NCI-H524 (cell line): ENCODE measurements at regions not wholly inside any gene's neighbourhood (a gene's known extent, or its start where the extent isn't known, plus 50 kb on each side); places are given as distances from the start of the nearest gene placed in this dataset.
A peak's percentile ranks its signal among the peaks of the same experiment; 100 is the strongest.
"Not testable (repeated sequence)": the region's sequence is repeated elsewhere in the genome, so short reads cannot be mapped to it uniquely, and the experiment has no call there.

Experiments used
- DNase-seq, 2 experiments: peaks; one replicate each; lab custom pipeline; 2025; lab: John Stamatoyannopoulos, UW

DNA sequence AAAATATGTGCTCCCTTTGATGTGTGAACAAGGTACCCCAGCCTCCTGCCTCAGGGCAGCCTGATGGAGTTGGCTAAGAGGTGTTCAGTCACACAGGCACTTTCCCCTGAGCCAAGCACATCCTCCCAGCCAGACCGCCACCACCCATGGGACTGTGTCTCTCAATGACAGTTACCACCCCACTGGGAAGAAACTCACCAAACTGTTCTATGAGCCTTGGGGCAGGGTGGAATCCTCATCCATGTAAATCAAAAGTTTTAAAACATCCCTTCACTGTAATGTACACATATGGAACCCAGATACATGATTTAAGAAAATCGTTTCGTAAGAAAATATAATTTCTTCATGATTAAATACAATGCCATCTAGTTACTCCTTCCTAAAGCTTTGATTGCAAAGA is 138.4 kb upstream of the LSM14A start:
- DNase-seq: no peak

DNA sequence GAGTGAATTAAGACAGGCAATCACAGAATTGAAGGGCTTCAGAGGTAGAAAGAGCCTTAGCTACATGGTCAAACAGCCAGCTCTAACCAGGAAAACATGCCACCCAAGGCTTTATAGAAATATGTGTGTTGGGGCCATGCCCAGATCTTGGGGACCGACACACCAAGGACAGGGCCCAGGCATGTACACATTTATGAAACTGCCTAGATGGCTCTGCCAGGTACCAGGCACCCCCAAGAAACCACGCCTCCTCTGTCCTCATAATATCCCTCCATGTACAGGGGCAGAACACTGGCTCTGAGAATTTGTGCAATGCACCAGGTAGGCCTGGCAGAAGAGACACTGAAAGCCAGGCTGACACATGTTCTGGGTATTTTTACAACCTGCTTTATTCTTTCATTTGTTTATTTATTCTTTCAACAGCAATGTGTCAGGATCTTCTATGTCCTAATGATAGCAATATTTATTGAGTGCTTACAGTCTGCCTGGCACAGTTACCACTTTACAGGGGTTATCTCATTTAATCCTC is 137.9 kb upstream of the LSM14A start:
- DNase-seq: no peak

- DNase-seq: no peak
Measured at GRCh38 chr19:34041925-34042521, 130.3 kb upstream of the LSM14A start.

DNA sequence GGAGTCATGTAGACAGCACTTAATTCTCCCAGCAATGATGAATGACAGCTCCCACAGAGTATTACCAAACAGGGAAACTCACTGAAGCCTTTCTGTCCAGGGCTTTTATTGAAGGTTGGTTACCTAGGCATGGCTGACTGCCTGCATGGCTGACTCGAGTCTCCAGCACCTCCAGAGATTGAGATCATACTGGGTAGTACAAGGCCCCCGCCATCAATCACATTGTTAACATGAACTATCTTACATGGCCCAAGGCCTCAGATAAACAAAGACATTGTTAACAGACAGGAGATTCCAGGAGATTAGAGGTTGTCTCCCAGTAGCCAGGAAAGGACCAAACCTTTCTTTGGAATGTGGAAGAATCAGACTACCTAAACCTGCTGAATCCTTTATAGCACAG is 128.3 kb upstream of the LSM14A start:
- DNase-seq: no peak

DNA sequence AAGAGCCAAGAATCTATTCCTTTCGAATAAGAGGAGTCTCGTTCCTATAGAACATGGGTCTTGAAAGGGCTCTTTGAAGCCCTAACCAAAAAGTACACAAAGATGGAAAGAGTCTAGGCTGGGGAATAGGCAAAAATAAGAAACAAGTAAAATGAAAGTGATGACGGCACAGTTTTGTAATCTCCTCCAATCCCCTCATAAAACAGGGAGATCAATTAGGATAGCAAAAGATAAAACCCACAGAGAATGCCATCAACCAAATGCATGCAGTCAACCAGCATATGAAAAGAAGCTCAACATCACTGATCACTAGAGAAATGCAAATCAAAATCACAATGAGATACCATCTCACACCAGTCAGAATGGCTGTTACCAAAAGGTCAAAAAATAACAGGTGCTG is 122.4 kb upstream of the LSM14A start:
- DNase-seq: no peak

DNA sequence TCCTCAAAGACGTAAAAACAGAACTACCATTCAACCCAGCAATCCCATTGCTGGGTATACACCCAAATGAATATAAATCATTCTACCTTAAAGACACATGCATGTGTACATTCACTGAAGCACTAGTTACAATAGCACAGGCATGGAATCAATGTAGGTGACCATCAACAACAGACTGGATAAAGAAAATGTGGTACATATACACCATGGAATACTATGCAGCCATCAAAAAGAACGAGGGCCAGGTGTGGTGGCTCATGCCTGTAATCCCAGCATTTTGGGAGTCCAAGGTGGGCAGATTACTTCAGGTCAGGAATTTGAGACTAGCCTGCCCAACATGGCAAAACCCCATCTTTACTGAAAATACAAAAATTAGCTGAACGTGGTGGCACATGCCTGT is 121.9 kb upstream of the LSM14A start:
- DNase-seq: not testable (repeated sequence)

DNA sequence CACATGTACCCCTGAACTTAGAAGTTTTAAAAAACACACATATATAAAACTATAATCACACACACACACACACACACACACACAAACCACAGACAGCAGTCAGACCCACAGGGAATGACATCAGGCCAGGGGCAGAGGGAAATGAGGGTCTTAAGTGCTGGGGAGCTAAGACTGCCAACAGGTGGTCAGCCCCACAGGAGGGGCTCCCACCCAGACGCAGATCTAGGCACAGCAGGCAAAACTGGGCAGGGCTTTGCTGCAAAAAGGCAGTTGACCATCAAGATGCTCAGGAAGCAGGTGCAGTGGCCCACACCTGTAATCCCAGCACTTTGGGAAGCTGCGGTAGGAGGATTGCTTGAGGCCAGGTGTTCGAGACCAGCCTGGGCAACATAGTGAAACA is 121.0 kb upstream of the LSM14A start:
- no peak for DNase-seq

GRCh38 chr19:34057155-34057554 is 115.1 kb upstream of the LSM14A start:
- DNase-seq: no peak

DNA sequence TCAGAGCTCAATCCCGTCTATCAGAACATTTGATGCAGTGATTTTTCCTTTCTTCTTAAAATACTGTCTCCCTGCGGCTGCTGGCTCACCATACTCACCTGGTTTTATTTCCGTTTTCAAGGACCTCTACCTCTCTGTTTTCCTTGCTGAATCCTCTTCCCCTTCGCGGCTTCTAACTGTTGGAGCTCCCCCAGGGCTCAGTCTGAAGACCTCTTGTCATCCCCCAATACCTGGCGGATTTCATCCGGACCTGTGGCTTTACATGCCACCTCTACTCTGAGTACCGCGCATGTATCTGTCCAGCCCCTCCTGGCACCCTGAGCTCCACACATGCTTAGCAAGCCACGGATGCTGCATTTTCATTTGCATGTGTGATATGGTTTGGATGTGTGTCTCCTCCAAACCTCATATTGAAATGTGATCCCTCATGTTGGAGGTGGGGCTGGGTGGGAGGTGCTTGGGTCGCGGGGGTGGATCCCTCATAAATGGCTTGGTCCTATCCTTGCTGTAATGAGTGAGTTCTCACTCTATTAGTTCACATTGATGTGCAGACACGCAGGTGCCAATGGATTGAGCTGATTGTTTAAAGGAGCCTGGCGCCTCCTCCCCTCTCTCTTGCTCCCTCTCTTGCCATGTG is 106.2 kb upstream of the LSM14A start:
- no peak for DNase-seq

DNA sequence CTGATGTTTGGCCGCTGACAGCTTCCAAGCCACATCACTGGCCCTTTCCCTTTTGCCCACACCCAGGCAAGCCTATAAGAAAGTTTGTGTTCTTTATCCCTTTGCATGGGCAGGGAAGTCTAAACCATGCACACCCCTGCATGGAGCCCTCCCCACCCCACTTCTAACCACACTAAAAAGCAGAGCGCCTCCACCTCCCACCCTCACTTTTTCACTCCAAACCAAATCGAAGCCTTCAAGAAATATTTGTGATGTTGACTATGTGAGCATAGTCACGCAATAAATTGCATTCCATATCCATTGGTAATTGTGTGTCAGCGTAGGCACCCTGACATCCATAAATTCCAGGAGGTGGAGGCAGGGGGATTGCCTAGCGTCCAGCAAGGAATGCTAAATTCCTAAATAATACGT is 104.4 kb upstream of the LSM14A start:
- no peak for DNase-seq

- no peak for DNase-seq
Measured at GRCh38 chr19:34075661-34076091, 96.6 kb upstream of the LSM14A start.

GRCh38 chr19:34082289-34083077 is 89.8 kb upstream of the LSM14A start:
- DNase-seq: no peak

DNA sequence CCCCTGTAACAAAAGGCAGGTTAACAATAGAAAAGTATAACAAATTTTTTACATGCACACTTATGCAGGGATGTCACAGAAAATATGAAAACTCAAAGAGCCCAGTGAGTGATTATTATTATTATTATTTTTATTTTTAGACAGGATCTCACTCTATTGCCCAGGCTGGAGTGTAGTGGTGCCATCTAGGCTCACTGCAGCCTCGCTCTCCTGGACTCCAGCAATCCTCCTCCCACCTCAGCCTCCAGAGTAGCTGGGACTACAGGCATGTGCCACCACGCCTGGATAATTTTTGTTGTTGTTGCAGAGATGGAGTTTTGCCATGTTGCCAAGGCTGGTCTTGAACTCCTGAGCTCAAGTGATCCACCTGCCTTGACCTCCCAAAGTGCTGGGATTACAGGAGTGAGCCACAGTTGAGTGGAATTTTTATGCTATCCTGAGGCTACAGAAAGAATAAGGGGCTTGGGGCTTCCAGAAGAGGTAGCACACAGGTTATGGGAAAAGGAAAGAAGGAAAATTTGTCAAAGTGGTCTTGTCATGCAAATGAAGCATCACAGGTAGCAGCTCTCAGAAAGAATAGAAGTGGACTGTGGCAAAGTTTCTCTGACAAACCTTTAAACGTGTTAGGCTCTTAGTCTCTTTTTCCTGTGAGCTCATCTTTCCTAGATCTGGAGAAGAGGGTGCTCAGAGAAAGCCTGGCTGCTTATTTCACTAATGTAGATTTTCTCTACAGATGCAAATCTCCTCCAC is 87.7 kb upstream of the LSM14A start:
- no peak for DNase-seq

DNA sequence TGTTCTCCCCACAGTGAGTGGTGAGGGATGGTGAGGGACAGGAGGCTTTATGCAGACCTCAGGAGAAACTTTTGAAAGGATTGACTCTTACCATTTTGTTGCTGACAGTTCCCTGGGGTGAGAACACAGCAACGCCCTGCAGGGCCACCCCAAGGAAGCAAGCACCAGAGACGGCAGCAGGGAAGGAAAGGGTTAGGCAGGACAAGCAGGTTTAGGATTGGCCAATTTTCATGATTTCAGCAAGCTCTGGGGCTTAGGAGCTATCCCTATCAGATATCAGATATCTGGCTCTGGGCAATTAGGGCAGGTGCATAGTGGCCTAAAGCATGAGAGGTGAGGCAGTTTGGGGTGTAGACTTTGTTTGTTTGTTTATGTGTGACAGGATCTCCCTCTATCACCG is 87.0 kb upstream of the LSM14A start:
- DNase-seq: no peak

DNA sequence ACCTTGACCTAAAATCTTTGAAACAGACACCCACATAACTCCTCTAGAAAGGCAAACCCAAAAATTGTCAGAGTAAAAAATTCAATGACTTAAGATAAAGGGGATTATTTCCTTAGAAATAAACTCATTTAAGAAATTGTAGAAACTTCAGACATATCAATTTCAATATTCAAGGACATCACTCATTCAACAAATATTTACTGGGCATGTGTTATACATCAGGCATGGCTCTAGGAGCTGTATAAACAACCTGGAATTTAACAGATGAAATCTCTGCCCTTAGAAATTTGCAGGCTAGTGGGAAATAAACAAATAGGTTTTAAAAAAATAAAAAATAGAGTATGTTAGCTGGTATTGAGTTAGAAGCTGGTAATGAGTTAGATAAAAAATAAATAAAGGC is 84.0 kb upstream of the LSM14A start:
- DNase-seq: no peak

DNA sequence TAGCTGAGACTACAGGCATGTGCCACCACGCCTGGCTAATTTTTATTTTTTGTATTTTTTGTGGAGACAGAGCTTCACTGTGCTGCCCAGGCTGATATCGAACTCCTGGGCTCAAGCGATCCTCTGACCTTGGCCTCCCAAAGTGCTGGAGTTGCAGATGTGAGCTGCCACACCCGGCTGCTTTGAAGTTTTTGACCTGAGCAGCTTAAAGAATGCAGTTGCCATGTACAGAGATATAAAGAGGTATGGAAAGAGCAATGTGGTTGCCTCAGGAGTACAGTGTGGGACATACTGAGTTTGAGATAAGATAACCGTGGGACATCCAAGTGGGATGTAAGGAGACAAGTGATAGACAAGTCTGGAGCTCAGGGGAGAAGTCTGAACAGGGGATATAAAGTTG is 82.7 kb upstream of the LSM14A start:
- no peak for DNase-seq

DNA sequence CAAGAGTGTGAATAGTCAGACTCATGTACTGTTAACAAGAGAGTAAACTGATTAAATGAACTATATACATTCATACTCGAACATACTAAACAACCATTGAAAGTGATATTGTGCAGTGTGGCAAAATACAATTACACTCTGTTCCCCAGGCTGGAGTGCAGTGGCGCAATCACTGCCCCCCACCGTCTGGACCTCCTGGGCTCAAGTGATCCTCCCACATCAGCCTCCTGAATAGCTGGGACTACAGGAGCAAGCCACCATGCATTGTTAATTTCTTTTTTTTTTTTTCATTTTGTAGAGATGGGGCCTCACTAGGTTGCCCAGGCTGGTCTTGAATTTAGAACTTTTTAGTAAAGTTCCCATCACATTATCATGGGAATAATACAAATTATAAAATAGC is 77.3 kb upstream of the LSM14A start:
- no peak for DNase-seq

GRCh38 chr19:34095411-34095810 is 76.9 kb upstream of the LSM14A start:
- not testable (repeated sequence) for DNase-seq

GRCh38 chr19:34096020-34096915 is 76.0 kb upstream of the LSM14A start:
- DNase-seq: peak; percentile 66 to 84

GRCh38 chr19:34104096-34104495 is 68.2 kb upstream of the LSM14A start:
- DNase-seq: no peak

DNA sequence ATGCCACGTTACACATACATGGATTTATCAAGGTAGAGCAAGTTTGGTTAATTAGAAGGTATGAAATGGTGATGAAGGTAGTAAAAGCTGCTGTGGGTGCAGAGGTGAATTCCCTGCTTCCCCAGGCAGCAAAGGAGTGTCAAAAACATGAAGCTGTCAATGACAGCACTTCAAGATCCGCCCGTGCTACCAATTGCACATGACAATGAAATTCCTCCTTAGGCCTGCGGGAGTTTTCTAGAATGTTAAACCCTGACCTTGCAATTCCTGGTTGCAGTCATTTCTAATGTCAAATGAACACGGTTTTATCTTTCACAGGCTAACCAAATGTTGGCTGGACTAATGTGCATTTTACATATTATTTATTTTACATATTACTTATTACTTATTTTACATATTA is 67.7 kb upstream of the LSM14A start:
- no peak for DNase-seq
